GM12878 (cell line): ENCODE measurements at regions not wholly inside any gene's neighbourhood (a gene's known extent, or its start where the extent isn't known, plus 50 kb on each side); places are given as distances from the start of the nearest gene placed in this dataset.

Experiments
- ATAC-seq: fragments of 200-7000 bp; cut with Tn5 transposase; 3 replicates; pipeline ENCODE4 v1.9.1; 2020; ENCODE audit warnings: mild to moderate bottlenecking, moderate library complexity
- BruUV-seq: library from RNA; stranded (reverse); fragments of 400-500 nt; replicated peaks from 2 replicates; lab custom pipeline; 2021; lab: Mats Ljungman, UMichigan
- CTCF ChIA-PET: fragments of 300-600 bp; sonication (Branson Sonifier 250); formaldehyde crosslinking; extraction: SDS; loops from one replicate; lab custom pipeline; 2021; ENCODE audit warnings: inconsistent platforms; lab: Yijun Ruan, JAX
- POLR2A ChIA-PET: fragments of 350-600 bp; formaldehyde crosslinking; extraction: SDS; loops from one replicate; lab custom pipeline; 2021; ENCODE audit warnings: inconsistent platforms; lab: Charles Lee
- RAD21 ChIA-PET: fragments of 300-600 bp; sonication (Branson Sonifier 250); formaldehyde crosslinking; loops from one replicate; lab custom pipeline; 2023; ENCODE audit warnings: antibody characterized with exemption; ENCODE audit not compliant: unreplicated experiment; lab: Charles Lee
- SMC1A ChIA-PET: fragments of 300-600 bp; sonication (Branson Sonifier 250); formaldehyde crosslinking; loops from one replicate; lab custom pipeline; 2023; ENCODE audit not compliant: unreplicated experiment, uncharacterized antibody; lab: Charles Lee
- DNase-seq: peaks from one replicate; pipeline ENCODE4 v3.0.0-alpha.2; 2011; ENCODE audit warnings: low read depth, low spot score
- FAIRE-seq: peaks from 3 replicates; lab custom pipeline; 2011; peaks lifted over from hg19 to GRCh38; lab: Jason Lieb, UNC
- H2AFZ ChIP-seq: 2 replicates; pipeline ENCODE4 v1.6.0; 2011; ENCODE audit warnings: low read depth, low read length, control low read depth; ENCODE audit not compliant: control insufficient read depth
- H3K27ac ChIP-seq: 2 replicates; pipeline ENCODE4 v1.5.1; 2011; ENCODE audit warnings: control low read depth; ENCODE audit not compliant: control insufficient read depth, insufficient read depth
- H3K27me3 ChIP-seq, 2 experiments: replicated peaks in 1 of 2; 2 replicates each; pipeline versions ENCODE4 v1.6.0 to v1.6.1; 2011; ENCODE audit warnings: low read length in 1 of 2; ENCODE audit not compliant: control insufficient read depth in 2 of 2, insufficient read depth in 2 of 2
- H3K36me3 ChIP-seq, 2 experiments: 2 replicates each; pipeline ENCODE4 v1.5.1; 2011; ENCODE audit warnings: low read length in 1 of 2; ENCODE audit not compliant: control insufficient read depth in 2 of 2, insufficient read depth in 2 of 2
- H3K4me1 ChIP-seq: 2 replicates; pipeline ENCODE4 v1.6.1; 2011; ENCODE audit warnings: mild to moderate bottlenecking, low read length, moderate library complexity, mixed read lengths; ENCODE audit not compliant: control insufficient read depth, insufficient read depth
- H3K4me2 ChIP-seq: 2 replicates; pipeline ENCODE4 v1.6.0; 2011; ENCODE audit warnings: control low read depth; ENCODE audit not compliant: control insufficient read depth, insufficient read depth
- H3K4me3 ChIP-seq: fragments of 200-600 bp; sonication (generic); 2 replicates; pipeline ENCODE4 v1.5.1; 2016
- H3K79me2 ChIP-seq: 2 replicates; pipeline ENCODE4 v1.6.0; 2011; ENCODE audit warnings: low read length; ENCODE audit not compliant: control insufficient read depth, insufficient read depth
- H3K9ac ChIP-seq: 2 replicates; pipeline ENCODE4 v1.8.0; 2011; ENCODE audit warnings: low read length, control low read depth, mixed read lengths; ENCODE audit not compliant: control insufficient read depth, insufficient read depth
- H3K9me3 ChIP-seq: replicated peaks from 3 replicates; pipeline ENCODE4 v1.5.1; 2011; ENCODE audit warnings: mild to moderate bottlenecking, low read length; ENCODE audit not compliant: control insufficient read depth, insufficient read depth
- H4K20me1 ChIP-seq: 2 replicates; pipeline ENCODE4 v1.6.0; 2011; ENCODE audit not compliant: control insufficient read depth, insufficient read depth
- CBX3 ChIP-seq: fragments of 200-600 bp; sonication (generic); IDR thresholded peaks from 2 replicates; pipeline ENCODE4 v1.6.1; 2016; ENCODE audit warnings: low read depth, borderline replicate concordance
- DPF2 ChIP-seq: fragments of 450-650 bp; IDR thresholded peaks from 2 replicates; pipeline ENCODE4 v1.6.1; 2017; ENCODE audit warnings: mild to moderate bottlenecking
- E2F4 ChIP-seq: IDR thresholded peaks from 2 replicates; pipeline ENCODE4 v1.6.1; 2012; ENCODE audit warnings: low read depth, low read length, improper control_type of control experiment
- HCFC1 ChIP-seq: fragments of 150-350 bp; IDR thresholded peaks from 2 replicates; pipeline ENCODE4 v1.6.1; 2014; ENCODE audit warnings: low read length
- IRF5 ChIP-seq: fragments of 450-650 bp; IDR thresholded peaks from 2 replicates; pipeline ENCODE4 v1.6.1; 2017; ENCODE audit warnings: borderline replicate concordance
- MEF2A ChIP-seq: IDR thresholded peaks from 2 replicates; pipeline ENCODE4 v1.6.1; 2011; ENCODE audit warnings: low read depth, mild to moderate bottlenecking, low read length, moderate library complexity; ENCODE audit not compliant: insufficient read depth
- RCOR1 ChIP-seq: conservative IDR thresholded peaks from 2 replicates; pipeline ENCODE4 v1.6.1; 2012; ENCODE audit warnings: low read depth, low read length, improper control_type of control experiment
- SMAD5 ChIP-seq: IDR thresholded peaks from 2 replicates; pipeline ENCODE4 v1.6.1; 2016; ENCODE audit warnings: antibody characterized with exemption, low read depth
- SPI1 ChIP-seq: IDR thresholded peaks from 2 replicates; pipeline ENCODE4 v1.6.1; 2011; ENCODE audit warnings: low read depth, mild to moderate bottlenecking, low read length, moderate library complexity, borderline replicate concordance; ENCODE audit not compliant: insufficient read depth
- SRF ChIP-seq, 2 experiments: IDR thresholded peaks; 2 replicates each; pipeline ENCODE4 v1.6.1; 2011; ENCODE audit warnings: low read depth in 2 of 2, low read length in 2 of 2, mild to moderate bottlenecking in 1 of 2, moderate library complexity in 1 of 2
- SUZ12 ChIP-seq: fragments of 200-600 bp; sonication (generic); IDR thresholded peaks from one replicate; pipeline ENCODE4 v1.6.1; 2018; ENCODE audit warnings: antibody characterized with exemption, mild to moderate bottlenecking; ENCODE audit not compliant: unreplicated experiment
- TCF7 ChIP-seq: IDR thresholded peaks from 2 replicates; pipeline ENCODE4 v1.6.1; 2014; ENCODE audit warnings: antibody characterized with exemption, borderline replicate concordance
- YY1 ChIP-seq: IDR thresholded peaks from 2 replicates; pipeline ENCODE4 v1.6.1; 2011; ENCODE audit warnings: low read depth, mild to moderate bottlenecking, low read length
- ZZZ3 ChIP-seq: IDR thresholded peaks from 2 replicates; pipeline ENCODE4 v1.6.1; 2011; ENCODE audit warnings: low read depth; ENCODE audit not compliant: control insufficient read depth, insufficient read length
- WGBS: methylation state at CpG from one replicate; pipeline ENCODE4 v1.1.6; 2016; ENCODE audit warnings: low lambda C conversion rate; ENCODE audit not compliant: insufficient replicate concordance, insufficient coverage; ENCODE audit errors: missing lambda C conversion rate; 5-methylcytosine and 5-hydroxymethylcytosine counted together
- in situ Hi-C: fragments of 300-500 bp; cut with MboI; formaldehyde crosslinking; loops from 9 replicates; pipeline ENCODE4 v1.14.3; 2018; ENCODE audit warnings: mixed read lengths
- intact Hi-C: fragments of 100-400 bp; cut with micrococcal nuclease; formaldehyde crosslinking; loops from one replicate; pipeline ENCODE4 v1.14.2; 2022; ENCODE audit not compliant: unreplicated experiment

GRCh38 chr11:26121466-26121865 lies 210.5 kb upstream of the ANO3 start:
- Histone ChIP-seq H3K27me3 (no peaks in the 10 kb centered on the region), H3K4me2 (no peak overlapping the region), H4K20me1 (no peaks in the 10 kb centered on the region), H3K36me3 (no peaks in the 10 kb centered on the region), H3K79me2 (no peaks in the 10 kb centered on the region), H3K9me3 (no peaks in the 10 kb centered on the region), H3K4me3 (no peak overlapping the region), H2AFZ (no peak overlapping the region), H3K4me1 (no peaks in the 10 kb centered on the region), H3K9ac (no peak overlapping the region), H3K27ac (no peak overlapping the region)
- DNase-seq = no peak
- intact Hi-C loops (no loop called here), in situ Hi-C loops (no loop called here)
- 100% methylated on average over 2 of the region's 2 CpGs for WGBS
- no peak for FAIRE-seq
- ChIA-PET SMC1A (no interaction called here), POLR2A (no interaction called here), RAD21 (no interaction called here), CTCF (no interaction called here)
- TF ChIP-seq E2F4 (no peak), RCOR1 (no peak), TCF7 (no peak)
- no TSS peak for BruUV-seq
- ATAC-seq = no peak

GRCh38 chr11:26126741-26127140 lies 205.2 kb upstream of the ANO3 start:
- in situ Hi-C loops = no loop called here
- no peaks in the 10 kb centered on the region for H3K9me3 ChIP-seq
- TF ChIP-seq MEF2A (no peak), SRF (IDR thresholded peaks at IDR 0.05; ENCODE audit: low read depth in 2 of 2, low read length in 2 of 2) (no peak), SMAD5 (no peak), YY1 (no peak), IRF5 (no peak), HCFC1 (no peak), ZZZ3 (no peak), DPF2 (no peak), RCOR1 (no peak), CBX3 (no peak), SUZ12 (no peak), SPI1 (no peak)

More at GRCh38 chr11:26126741-26127140, 205.2 kb upstream of the ANO3 start:
- Histone ChIP-seq H3K27me3 (no peaks in the 10 kb centered on the region), H4K20me1 (no peaks in the 10 kb centered on the region), H3K27ac (no peak overlapping the region), H3K36me3 (no peaks in the 10 kb centered on the region), H3K4me1 (no peaks in the 10 kb centered on the region), H3K4me3 (no peak overlapping the region), H2AFZ (no peak overlapping the region), H3K4me2 (no peak overlapping the region), H3K79me2 (no peaks in the 10 kb centered on the region), H3K9ac (no peak overlapping the region)
- no peak for ATAC-seq
- RAD21 ChIA-PET = no interaction called here
- SMC1A ChIA-PET = no interaction called here
- no peak for DNase-seq
- CTCF ChIA-PET = no interaction called here
- FAIRE-seq = no peak
- POLR2A ChIA-PET = no interaction called here
- intact Hi-C loops = no loop called here
- no TSS peak for BruUV-seq
